ENCODE measurements at regions not wholly inside any gene's neighbourhood (a gene's known extent, or its start where the extent isn't known, plus 50 kb on each side); places are given as distances from the start of the nearest gene placed in this dataset.

GRCh38 chr2:78262713-78263375 is 740.7 kb upstream of the LRRTM4 start:
- Histone ChIP-seq H3K9me3 (ENCODE audit: severe bottlenecking) (no peaks in the 10 kb centered on the region), H3K4me3 (ENCODE audit: severe bottlenecking) (no peak overlapping the region), H3K4me1 (ENCODE audit: insufficient read depth, poor library complexity, severe bottlenecking) (no peaks in the 10 kb centered on the region), H3K36me3 (ENCODE audit: low read depth) (no peaks in the 10 kb centered on the region), H3K27me3 (ENCODE audit: insufficient read depth, poor library complexity, severe bottlenecking) (peaks cover 5% of the 10 kb centered on the region), H3K27ac (ENCODE audit: poor library complexity, severe bottlenecking) (no peak overlapping the region)
- DNase-seq (ENCODE audit: low spot score) (no peak), ATAC-seq (ENCODE audit: low read depth) (no peak)
- TF ChIP-seq, protein P1, sequence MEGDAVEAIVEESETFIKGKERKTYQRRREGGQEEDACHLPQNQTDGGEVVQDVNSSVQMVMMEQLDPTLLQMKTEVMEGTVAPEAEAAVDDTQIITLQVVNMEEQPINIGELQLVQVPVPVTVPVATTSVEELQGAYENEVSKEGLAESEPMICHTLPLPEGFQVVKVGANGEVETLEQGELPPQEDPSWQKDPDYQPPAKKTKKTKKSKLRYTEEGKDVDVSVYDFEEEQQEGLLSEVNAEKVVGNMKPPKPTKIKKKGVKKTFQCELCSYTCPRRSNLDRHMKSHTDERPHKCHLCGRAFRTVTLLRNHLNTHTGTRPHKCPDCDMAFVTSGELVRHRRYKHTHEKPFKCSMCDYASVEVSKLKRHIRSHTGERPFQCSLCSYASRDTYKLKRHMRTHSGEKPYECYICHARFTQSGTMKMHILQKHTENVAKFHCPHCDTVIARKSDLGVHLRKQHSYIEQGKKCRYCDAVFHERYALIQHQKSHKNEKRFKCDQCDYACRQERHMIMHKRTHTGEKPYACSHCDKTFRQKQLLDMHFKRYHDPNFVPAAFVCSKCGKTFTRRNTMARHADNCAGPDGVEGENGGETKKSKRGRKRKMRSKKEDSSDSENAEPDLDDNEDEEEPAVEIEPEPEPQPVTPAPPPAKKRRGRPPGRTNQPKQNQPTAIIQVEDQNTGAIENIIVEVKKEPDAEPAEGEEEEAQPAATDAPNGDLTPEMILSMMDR (IDR thresholded peaks at IDR 0.05; ENCODE audit: poor library complexity, severe bottlenecking): no peak

GRCh38 chr2:78263571-78263970 is 741.4 kb upstream of the LRRTM4 start:
- no peak for DNase-seq (ENCODE audit: low spot score)
- no peaks in the 10 kb centered on the region for H3K36me3 ChIP-seq (ENCODE audit: low read depth)
- no peaks in the 10 kb centered on the region for H3K4me1 ChIP-seq (ENCODE audit: insufficient read depth, poor library complexity, severe bottlenecking)
- peaks cover 5% of the 10 kb centered on the region for H3K27me3 ChIP-seq (ENCODE audit: insufficient read depth, poor library complexity, severe bottlenecking)
- H3K9me3 ChIP-seq (ENCODE audit: severe bottlenecking): no peaks in the 10 kb centered on the region
- no peak overlapping the region for H3K4me3 ChIP-seq (ENCODE audit: severe bottlenecking)
- TF ChIP-seq, protein P1 (IDR thresholded peaks at IDR 0.05; ENCODE audit: poor library complexity, severe bottlenecking): no peak
- ATAC-seq (ENCODE audit: low read depth): no peak
- no peak overlapping the region for H3K27ac ChIP-seq (ENCODE audit: poor library complexity, severe bottlenecking)

GRCh38 chr2:78264130-78264529 is 742.0 kb upstream of the LRRTM4 start:
- Histone ChIP-seq H3K9me3 (ENCODE audit: severe bottlenecking) (no peaks in the 10 kb centered on the region), H3K4me1 (ENCODE audit: insufficient read depth, poor library complexity, severe bottlenecking) (no peaks in the 10 kb centered on the region), H3K36me3 (ENCODE audit: low read depth) (no peaks in the 10 kb centered on the region), H3K4me3 (ENCODE audit: severe bottlenecking) (no peak overlapping the region), H3K27me3 (ENCODE audit: insufficient read depth, poor library complexity, severe bottlenecking) (peaks cover 5% of the 10 kb centered on the region), H3K27ac (ENCODE audit: poor library complexity, severe bottlenecking) (no peak overlapping the region)
- DNase-seq (ENCODE audit: low spot score) (no peak), ATAC-seq (ENCODE audit: low read depth) (no peak)
- TF ChIP-seq, protein P1 (IDR thresholded peaks at IDR 0.05; ENCODE audit: poor library complexity, severe bottlenecking): no peak

DNA sequence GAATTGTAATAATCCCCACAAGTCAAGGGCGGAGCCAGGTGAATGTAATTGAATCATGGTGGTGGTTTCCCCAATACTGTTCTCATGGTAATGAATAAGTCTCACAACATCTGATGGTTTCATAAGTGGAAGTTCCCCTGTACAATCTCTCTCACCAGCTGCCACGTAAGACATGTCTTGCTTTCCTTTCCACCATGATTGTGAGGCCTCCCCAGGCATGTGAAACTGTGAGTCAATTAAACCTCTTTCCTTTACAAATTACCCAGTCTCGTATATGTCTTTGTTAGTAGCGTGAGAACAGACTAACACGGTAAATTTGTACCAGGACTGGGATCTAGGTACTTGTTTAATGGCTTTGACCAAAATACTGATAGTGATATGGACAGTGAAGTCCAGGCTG is 744.3 kb upstream of the REG3G start:
- no peak for ATAC-seq (ENCODE audit: low read depth)
- TF ChIP-seq, protein P1 (IDR thresholded peaks at IDR 0.05; ENCODE audit: poor library complexity, severe bottlenecking): no peak
- no peaks in the 10 kb centered on the region for H3K9me3 ChIP-seq (ENCODE audit: severe bottlenecking)
- H3K27me3 ChIP-seq (ENCODE audit: insufficient read depth, poor library complexity, severe bottlenecking): no peaks in the 10 kb centered on the region
- H3K27ac ChIP-seq (ENCODE audit: poor library complexity, severe bottlenecking): no peak overlapping the region
- no peak for DNase-seq (ENCODE audit: low spot score)
- no peaks in the 10 kb centered on the region for H3K4me1 ChIP-seq (ENCODE audit: insufficient read depth, poor library complexity, severe bottlenecking)
- no peak overlapping the region for H3K4me3 ChIP-seq (ENCODE audit: severe bottlenecking)
- H3K36me3 ChIP-seq (ENCODE audit: low read depth): no peaks in the 10 kb centered on the region

GRCh38 chr2:78290581-78291214 is 734.8 kb upstream of the REG3G start:
- Histone ChIP-seq H3K36me3 (ENCODE audit: low read depth) (no peaks in the 10 kb centered on the region), H3K4me3 (ENCODE audit: severe bottlenecking) (no peak overlapping the region), H3K9me3 (ENCODE audit: severe bottlenecking) (no peaks in the 10 kb centered on the region), H3K27ac (ENCODE audit: poor library complexity, severe bottlenecking) (no peak overlapping the region), H3K4me1 (ENCODE audit: insufficient read depth, poor library complexity, severe bottlenecking) (no peaks in the 10 kb centered on the region), H3K27me3 (ENCODE audit: insufficient read depth, poor library complexity, severe bottlenecking) (no peaks in the 10 kb centered on the region)
- TF ChIP-seq, protein P1 (IDR thresholded peaks at IDR 0.05; ENCODE audit: poor library complexity, severe bottlenecking): no peak
- ATAC-seq (ENCODE audit: low read depth) (no peak), DNase-seq (ENCODE audit: low spot score) (no peak)
